HEK293 (cell line): ENCODE measurements at regions not wholly inside any gene's neighbourhood (a gene's known extent, or its start where the extent isn't known, plus 50 kb on each side); places are given as distances from the start of the nearest gene placed in this dataset.

Source experiments
- CTCF ChIA-PET: fragments of 350-600 bp; formaldehyde crosslinking; extraction: SDS; loops from one replicate; lab custom pipeline; 2021; ENCODE audit warnings: antibody characterized with exemption; lab: Yijun Ruan, JAX
- POLR2A ChIA-PET: fragments of 300-600 bp; formaldehyde crosslinking; extraction: SDS; loops from one replicate; lab custom pipeline; 2020; ENCODE audit warnings: antibody characterized with exemption, inconsistent platforms; lab: Yijun Ruan, JAX
- H3K27ac ChIP-seq: fragments of 200-500 bp; sonication (Bioruptor generic); 2 replicates; pipeline ENCODE4 v1.5.1; 2014; ENCODE audit warnings: low read depth, low read length, control low read depth, inconsistent platforms; ENCODE audit errors: extremely low read depth
- H3K36me3 ChIP-seq, 2 experiments: fragments of 200-500 bp in 1 of 2; sonication (Bioruptor generic) in 1 of 2; 1 replicate in 1 of 2; 2 replicates in 1 of 2; pipeline ENCODE4 v1.5.1; 2014 to 2017; ENCODE audit warnings: inconsistent platforms in 2 of 2, low read length in 2 of 2; ENCODE audit not compliant: control insufficient read depth in 2 of 2, insufficient read depth in 1 of 2
- H3K4me1 ChIP-seq: fragments of 200-500 bp; sonication (Bioruptor generic); 2 replicates; pipeline ENCODE4 v1.5.1; 2014; ENCODE audit warnings: mild to moderate bottlenecking, low read length, inconsistent platforms; ENCODE audit not compliant: control insufficient read depth, insufficient read depth
- H3K4me3 ChIP-seq: 2 replicates; pipeline ENCODE4 v1.5.1; 2011; ENCODE audit warnings: low read depth, mild to moderate bottlenecking, control low read depth, low read length, moderate library complexity
- H3K9me3 ChIP-seq: fragments of 200-500 bp; sonication (Bioruptor generic); 2 replicates; pipeline ENCODE4 v1.5.1; 2014; ENCODE audit warnings: low read depth, low read length, inconsistent platforms; ENCODE audit not compliant: control insufficient read depth, insufficient read depth
- FEZF1 ChIP-seq: fragments of 450-650 bp; formaldehyde crosslinking; IDR thresholded peaks from 2 replicates; pipeline ENCODE4 v1.5.1; 2016; ENCODE audit warnings: missing biosample characterization, missing genetic modification characterization
- GLIS2 ChIP-seq: fragments of 450-650 bp; formaldehyde crosslinking; IDR thresholded peaks from 2 replicates; pipeline ENCODE4 v1.5.1; 2016; ENCODE audit warnings: missing biosample characterization, missing genetic modification characterization
- INSM2 ChIP-seq: fragments of 450-650 bp; formaldehyde crosslinking; IDR thresholded peaks from 2 replicates; pipeline ENCODE4 v1.5.1; 2016; ENCODE audit warnings: missing biosample characterization, missing genetic modification characterization
- KLF10 ChIP-seq: fragments of 450-650 bp; IDR thresholded peaks from 2 replicates; pipeline ENCODE4 v1.5.1; 2018; ENCODE audit warnings: missing biosample characterization, mild to moderate bottlenecking, missing genetic modification characterization
- KLF16 ChIP-seq: fragments of 450-650 bp; formaldehyde crosslinking; IDR thresholded peaks from 2 replicates; pipeline ENCODE4 v1.5.1; 2017; ENCODE audit warnings: missing biosample characterization, missing genetic modification characterization
- SP7 ChIP-seq: fragments of 450-650 bp; formaldehyde crosslinking; IDR thresholded peaks from 2 replicates; pipeline ENCODE4 v1.5.1; 2016; ENCODE audit warnings: missing biosample characterization, missing genetic modification characterization
- ZBTB10 ChIP-seq: fragments of 450-650 bp; formaldehyde crosslinking; IDR thresholded peaks from 2 replicates; pipeline ENCODE4 v1.5.1; 2016; ENCODE audit warnings: missing biosample characterization, missing genetic modification characterization
- ZBTB21 ChIP-seq: fragments of 450-650 bp; formaldehyde crosslinking; IDR thresholded peaks from 2 replicates; pipeline ENCODE4 v1.5.1; 2017; ENCODE audit warnings: missing biosample characterization, missing genetic modification characterization
- ZBTB44 ChIP-seq: fragments of 450-650 bp; IDR thresholded peaks from 2 replicates; pipeline ENCODE4 v1.5.1; 2018; ENCODE audit warnings: missing biosample characterization, mild to moderate bottlenecking, missing genetic modification characterization
- ZIC2 ChIP-seq: fragments of 450-650 bp; formaldehyde crosslinking; IDR thresholded peaks from 2 replicates; pipeline ENCODE4 v1.5.1; 2016; ENCODE audit warnings: missing biosample characterization, missing genetic modification characterization
- ZNF10 ChIP-seq: fragments of 450-650 bp; formaldehyde crosslinking; IDR thresholded peaks from 2 replicates; pipeline ENCODE4 v1.5.1; 2017; ENCODE audit warnings: missing biosample characterization, missing genetic modification characterization
- ZNF133 ChIP-seq: fragments of 450-650 bp; formaldehyde crosslinking; IDR thresholded peaks from 2 replicates; pipeline ENCODE4 v1.5.1; 2016; ENCODE audit warnings: missing biosample characterization, missing genetic modification characterization
- ZNF175 ChIP-seq: fragments of 450-650 bp; formaldehyde crosslinking; IDR thresholded peaks from 2 replicates; pipeline ENCODE4 v1.5.1; 2016; ENCODE audit warnings: missing biosample characterization, missing genetic modification characterization
- ZNF18 ChIP-seq: fragments of 450-650 bp; formaldehyde crosslinking; IDR thresholded peaks from 2 replicates; pipeline ENCODE4 v1.5.1; 2016; ENCODE audit warnings: missing biosample characterization, missing genetic modification characterization
- ZNF184 ChIP-seq: fragments of 450-650 bp; IDR thresholded peaks from 2 replicates; pipeline ENCODE4 v1.5.1; 2018; ENCODE audit warnings: missing biosample characterization, mild to moderate bottlenecking, missing genetic modification characterization
- ZNF2 ChIP-seq: fragments of 450-650 bp; formaldehyde crosslinking; IDR thresholded peaks from 2 replicates; pipeline ENCODE4 v1.5.1; 2016; ENCODE audit warnings: missing biosample characterization, missing genetic modification characterization
- ZNF214 ChIP-seq: fragments of 450-650 bp; formaldehyde crosslinking; IDR thresholded peaks from 2 replicates; pipeline ENCODE4 v1.5.1; 2017; ENCODE audit warnings: missing biosample characterization, mild to moderate bottlenecking, missing genetic modification characterization, borderline replicate concordance
- ZNF37A ChIP-seq: fragments of 450-650 bp; IDR thresholded peaks from 2 replicates; pipeline ENCODE4 v1.5.1; 2018; ENCODE audit warnings: missing biosample characterization, missing genetic modification characterization
- ZNF585B ChIP-seq: fragments of 450-650 bp; formaldehyde crosslinking; IDR thresholded peaks from 2 replicates; pipeline ENCODE4 v1.5.1; 2016; ENCODE audit warnings: missing biosample characterization, missing genetic modification characterization
- ZNF626 ChIP-seq: fragments of 450-650 bp; sonication (Bioruptor Pico); formaldehyde crosslinking; IDR thresholded peaks from 2 replicates; pipeline ENCODE4 v1.5.1; 2018; ENCODE audit warnings: missing biosample characterization, missing genetic modification characterization, inconsistent platforms
- ZNF660 ChIP-seq: fragments of 450-650 bp; IDR thresholded peaks from 2 replicates; pipeline ENCODE4 v1.5.1; 2018; ENCODE audit warnings: missing biosample characterization, mild to moderate bottlenecking, missing genetic modification characterization
- ZNF76 ChIP-seq: fragments of 450-650 bp; formaldehyde crosslinking; IDR thresholded peaks from 2 replicates; pipeline ENCODE4; 2016; ENCODE audit warnings: low read depth, missing biosample characterization, missing genetic modification characterization, borderline replicate concordance
- ZSCAN23 ChIP-seq: fragments of 450-650 bp; formaldehyde crosslinking; IDR thresholded peaks from 2 replicates; pipeline ENCODE4 v1.5.1; 2016; ENCODE audit warnings: missing biosample characterization, missing genetic modification characterization

GRCh38 chr1:79667166-79667565 is 660.6 kb upstream of the ADGRL4 start (continued):
- TF ChIP-seq ZIC2 (tag by site-specific recombination) (no peak), ZNF585B (tag by site-specific recombination) (no peak)

GRCh38 chr1:79663916-79664315 is 657.4 kb upstream of the ADGRL4 start:
- H3K9me3 ChIP-seq: no peaks in the 10 kb centered on the region

GRCh38 chr1:79662596-79662995 is 656.1 kb upstream of the ADGRL4 start:
- ChIA-PET CTCF (no interaction called here), POLR2A (no interaction called here)
- Histone ChIP-seq H3K9me3 (no peaks in the 10 kb centered on the region), H3K27ac (no peak overlapping the region), H3K4me3 (no peak overlapping the region), H3K4me1 (no peaks in the 10 kb centered on the region), H3K36me3 (no peaks in the 10 kb centered on the region)
- TF ChIP-seq ZIC2 (tag by site-specific recombination) (no peak), ZNF2 (no peak), GLIS2 (tag by site-specific recombination) (no peak), INSM2 (tag by site-specific recombination) (no peak), ZNF76 (tag by site-specific recombination) (no peak)

More at GRCh38 chr1:79663916-79664315, 657.4 kb upstream of the ADGRL4 start:
- TF ChIP-seq ZNF18 (tag by site-specific recombination): no peak
- TF ChIP-seq, all 188 proteins: peak for 0
- Histone ChIP-seq H3K4me1 (no peaks in the 10 kb centered on the region), H3K36me3 (no peaks in the 10 kb centered on the region), H3K27ac (no peak overlapping the region), H3K4me3 (no peak overlapping the region)
- CTCF ChIA-PET: no interaction called here
- POLR2A ChIA-PET: no interaction called here

- H3K4me1 ChIP-seq: no peaks in the 10 kb centered on the region
- no peaks in the 10 kb centered on the region for H3K36me3 ChIP-seq
- POLR2A ChIA-PET: no interaction called here
- no peaks in the 10 kb centered on the region for H3K9me3 ChIP-seq
- CTCF ChIA-PET: no interaction called here
- no peak overlapping the region for H3K4me3 ChIP-seq
- no peak overlapping the region for H3K27ac ChIP-seq
- no peak for TF ChIP-seq SP7 (tag by site-specific recombination)
- no peak for TF ChIP-seq ZNF626 (tag by site-specific recombination)
- no peak for TF ChIP-seq ZNF175 (tag by site-specific recombination)
- TF ChIP-seq ZBTB21 (tag by site-specific recombination): no peak
- no peak for TF ChIP-seq ZNF37A (tag by site-specific recombination)
- no peak for TF ChIP-seq ZSCAN23 (tag by site-specific recombination)
- TF ChIP-seq ZNF133 (tag by site-specific recombination): no peak
- no peak for TF ChIP-seq ZNF10 (tag by site-specific recombination)
- no peak for TF ChIP-seq ZNF184 (tag by site-specific recombination)
- no peak for TF ChIP-seq ZBTB10 (tag by site-specific recombination)
- no peak for TF ChIP-seq ZNF214 (tag by site-specific recombination)
- TF ChIP-seq KLF10 (tag by site-specific recombination): no peak
- TF ChIP-seq ZBTB44: no peak
- TF ChIP-seq ZNF660 (tag by site-specific recombination): no peak
- TF ChIP-seq KLF16: no peak
- no peak for TF ChIP-seq FEZF1 (tag by site-specific recombination)
Measured at GRCh38 chr1:79660129-79660528, 653.6 kb upstream of the ADGRL4 start.
